ENCODE measurements at regions not wholly inside any gene's neighbourhood (a gene's known extent, or its start where the extent isn't known, plus 50 kb on each side); places are given as distances from the start of the nearest gene placed in this dataset.
A peak's percentile ranks its signal among the peaks of the same experiment; 100 is the strongest.

DNA sequence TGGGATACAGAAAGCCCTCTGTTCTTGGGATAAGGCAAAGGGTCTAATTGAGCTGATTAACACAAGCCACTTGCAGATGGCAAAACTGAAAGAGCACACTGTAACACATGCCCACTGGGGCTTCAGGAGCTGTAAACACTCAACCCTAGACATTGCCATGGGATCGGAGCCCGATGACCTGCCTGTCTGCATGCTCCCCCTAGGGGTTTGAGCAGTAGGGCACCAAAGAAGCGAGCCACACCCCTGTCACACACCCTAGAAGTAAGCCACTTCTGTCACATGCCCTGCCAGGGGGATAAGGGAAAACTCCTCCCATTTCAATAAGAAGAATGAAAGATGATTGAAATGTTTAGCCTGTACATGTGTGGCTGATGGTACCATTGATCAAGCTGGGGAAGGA lies 81.3 kb upstream of the IRX6 start:
- no peak for DNase-seq (ENCODE audit: extremely low read depth in 1 of 11, low read depth in 9 of 11, low spot score in 4 of 11)

DNA sequence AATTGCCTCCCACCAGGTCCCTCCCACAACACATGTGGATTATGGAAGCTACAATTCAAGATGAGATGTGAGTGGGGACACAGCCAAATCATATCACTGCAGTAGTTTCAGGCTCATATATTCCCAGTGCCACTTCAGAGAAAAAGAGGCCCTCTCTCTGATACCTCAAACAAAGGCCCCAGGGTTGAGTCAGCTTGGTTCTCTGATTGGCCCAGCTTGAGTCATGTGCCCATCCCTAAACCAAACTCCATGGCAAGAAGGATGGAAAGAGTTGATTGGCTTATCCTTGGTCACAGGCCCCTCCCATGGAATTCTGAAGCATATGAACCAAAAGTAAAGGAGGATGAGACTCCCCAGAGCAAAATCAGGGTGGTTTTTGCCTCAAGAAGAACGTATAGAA lies 75.9 kb upstream of the IRX6 start:
- no peak for DNase-seq (ENCODE audit: extremely low read depth in 1 of 11, low read depth in 9 of 11, low spot score in 4 of 11)

GRCh38 chr16:55248494-55248893 lies 75.5 kb upstream of the IRX6 start:
- DNase-seq (ENCODE audit: extremely low read depth in 1 of 11, low read depth in 9 of 11, low spot score in 4 of 11) = no peak

DNA sequence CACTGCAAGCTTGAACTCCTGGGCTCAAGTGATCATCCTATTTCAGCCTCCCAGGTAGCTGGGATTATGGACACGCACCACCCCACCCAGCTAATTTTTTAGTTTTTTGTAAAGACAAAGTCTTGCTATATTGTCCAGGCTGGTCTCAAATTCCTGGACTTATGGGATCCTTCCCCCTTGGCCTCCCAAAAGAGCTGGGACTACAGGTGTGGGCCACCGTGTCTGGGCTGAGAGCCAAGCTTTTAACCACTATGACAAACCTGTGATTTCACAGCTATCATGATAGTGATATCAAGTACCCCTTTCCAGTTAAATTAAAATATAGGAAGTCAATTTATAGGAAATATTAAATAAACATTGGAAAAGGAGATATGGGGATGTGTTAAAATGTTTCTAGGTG lies 74.6 kb upstream of the IRX6 start:
- DNase-seq (ENCODE audit: extremely low read depth in 1 of 11, low read depth in 9 of 11, low spot score in 4 of 11) = no peak

DNA sequence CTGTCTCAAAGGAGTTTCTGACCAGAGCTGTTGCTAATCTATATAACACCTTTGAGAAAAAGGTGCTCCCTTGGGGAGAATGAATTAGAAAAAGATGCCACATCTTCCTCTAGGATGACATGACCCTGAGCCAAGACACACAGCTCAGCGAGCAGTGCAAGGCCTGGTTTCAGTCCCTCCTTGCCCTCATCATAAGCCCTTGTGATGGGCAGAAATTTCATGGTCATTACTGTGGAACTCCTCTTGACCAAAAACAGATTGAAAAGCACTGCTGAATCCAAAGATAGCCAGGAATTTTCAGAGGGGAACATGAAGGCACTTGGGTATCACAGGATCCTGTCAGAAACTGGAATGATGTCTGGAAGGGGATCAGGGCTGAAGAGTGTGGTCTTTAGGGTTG lies 74.1 kb upstream of the IRX6 start:
- no peak for DNase-seq (ENCODE audit: extremely low read depth in 1 of 11, low read depth in 9 of 11, low spot score in 4 of 11)

GRCh38 chr16:55250701-55251100 lies 73.3 kb upstream of the IRX6 start:
- no peak for DNase-seq (ENCODE audit: extremely low read depth in 1 of 11, low read depth in 9 of 11, low spot score in 4 of 11)

GRCh38 chr16:55251151-55251550 lies 72.9 kb upstream of the IRX6 start:
- no peak for DNase-seq (ENCODE audit: extremely low read depth in 1 of 11, low read depth in 9 of 11, low spot score in 4 of 11)

- DNase-seq (ENCODE audit: extremely low read depth in 1 of 11, low read depth in 9 of 11, low spot score in 4 of 11) = no peak
These were observed 71.4 kb upstream of the IRX6 start for GRCh38 chr16:55252577-55252976.

GRCh38 chr16:55253987-55254386 lies 70.0 kb upstream of the IRX6 start:
- no peak for DNase-seq (ENCODE audit: extremely low read depth in 1 of 11, low read depth in 9 of 11, low spot score in 4 of 11)

DNA sequence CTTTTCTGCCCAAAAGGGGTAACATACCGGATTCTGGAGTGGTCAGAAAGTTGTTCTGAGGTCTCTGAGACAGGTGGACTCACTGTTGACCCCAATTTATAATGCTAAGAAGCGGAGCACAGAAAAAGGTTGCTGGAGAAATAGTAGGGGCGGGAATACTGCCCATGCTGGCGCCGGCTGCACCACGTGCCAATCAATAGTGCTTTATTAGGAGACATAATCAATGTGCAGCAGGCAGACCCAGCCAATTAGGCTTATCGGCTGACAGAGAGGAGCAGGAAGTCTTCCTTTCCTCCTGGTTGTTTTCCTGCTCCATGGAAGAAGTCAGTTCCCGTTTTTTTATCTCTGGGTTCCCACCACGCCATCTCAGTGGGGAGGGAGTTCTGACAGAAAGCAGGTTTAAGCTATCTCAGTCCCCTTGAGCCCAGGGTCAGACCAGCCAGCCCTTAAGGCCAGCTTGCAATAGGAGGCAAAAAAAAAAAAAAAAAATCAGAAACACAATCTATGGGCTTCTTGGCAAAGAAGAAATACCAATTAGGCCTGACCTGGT lies 68.2 kb upstream of the IRX6 start:
- DNase-seq (ENCODE audit: extremely low read depth in 1 of 11, low read depth in 9 of 11, low spot score in 4 of 11) = no peak

DNA sequence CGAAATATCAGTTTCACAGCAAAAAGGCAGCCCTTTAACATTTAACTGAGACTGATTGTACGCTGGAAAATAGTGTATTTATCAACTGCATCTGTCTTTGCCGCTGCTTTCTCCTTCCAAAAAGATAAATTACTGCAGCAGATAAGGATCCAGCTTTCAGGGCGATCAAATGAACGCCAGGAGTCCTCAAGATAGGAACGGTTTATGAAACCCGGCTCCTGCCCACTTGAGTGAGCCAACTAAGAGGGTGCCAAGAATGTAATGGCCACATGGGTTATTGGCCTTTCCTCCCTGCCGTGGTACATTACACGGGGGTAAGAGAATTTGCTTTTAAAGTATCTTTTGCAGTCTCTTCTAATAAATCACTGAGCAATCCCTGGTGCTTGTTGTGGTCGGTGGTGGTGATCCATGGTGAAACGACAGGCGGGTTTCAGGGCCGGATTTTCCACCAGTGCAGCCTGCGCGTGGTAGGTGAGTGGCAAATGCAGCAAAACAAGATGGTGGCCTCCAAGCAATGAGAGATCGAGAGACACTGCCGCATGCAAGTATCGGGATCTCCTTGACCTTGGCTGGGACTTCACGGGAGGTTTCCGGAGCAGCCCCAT lies 67.5 kb upstream of the IRX6 start:
- no peak for DNase-seq (ENCODE audit: extremely low read depth in 1 of 11, low read depth in 9 of 11, low spot score in 4 of 11)

- peak; percentile 20 to 62 (median 45) for DNase-seq (ENCODE audit: extremely low read depth in 1 of 11, low read depth in 9 of 11, low spot score in 4 of 11)
These were observed 65.9 kb upstream of the IRX6 start for GRCh38 chr16:55257966-55258613.

DNA sequence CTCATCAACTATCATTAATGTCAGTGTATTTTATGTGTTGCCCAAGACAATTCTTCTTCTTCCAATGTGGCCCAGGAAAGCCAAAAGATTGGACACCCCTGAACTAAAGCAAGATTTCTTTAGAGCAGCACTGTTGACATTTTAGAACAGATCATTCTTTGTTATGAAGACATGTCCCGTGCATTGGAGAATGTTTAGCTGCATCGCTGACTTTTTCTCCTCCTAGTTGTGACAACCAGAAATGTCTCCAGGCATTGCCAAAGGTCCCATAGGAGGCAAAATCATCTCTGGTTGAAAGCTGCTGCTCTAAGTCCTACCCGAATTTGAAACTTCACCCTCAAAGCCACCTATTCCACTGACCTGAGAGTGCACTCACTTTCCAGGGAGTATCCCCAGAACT lies 62.7 kb upstream of the IRX6 start:
- DNase-seq (ENCODE audit: extremely low read depth in 1 of 11, low read depth in 9 of 11, low spot score in 4 of 11) = no peak

DNA sequence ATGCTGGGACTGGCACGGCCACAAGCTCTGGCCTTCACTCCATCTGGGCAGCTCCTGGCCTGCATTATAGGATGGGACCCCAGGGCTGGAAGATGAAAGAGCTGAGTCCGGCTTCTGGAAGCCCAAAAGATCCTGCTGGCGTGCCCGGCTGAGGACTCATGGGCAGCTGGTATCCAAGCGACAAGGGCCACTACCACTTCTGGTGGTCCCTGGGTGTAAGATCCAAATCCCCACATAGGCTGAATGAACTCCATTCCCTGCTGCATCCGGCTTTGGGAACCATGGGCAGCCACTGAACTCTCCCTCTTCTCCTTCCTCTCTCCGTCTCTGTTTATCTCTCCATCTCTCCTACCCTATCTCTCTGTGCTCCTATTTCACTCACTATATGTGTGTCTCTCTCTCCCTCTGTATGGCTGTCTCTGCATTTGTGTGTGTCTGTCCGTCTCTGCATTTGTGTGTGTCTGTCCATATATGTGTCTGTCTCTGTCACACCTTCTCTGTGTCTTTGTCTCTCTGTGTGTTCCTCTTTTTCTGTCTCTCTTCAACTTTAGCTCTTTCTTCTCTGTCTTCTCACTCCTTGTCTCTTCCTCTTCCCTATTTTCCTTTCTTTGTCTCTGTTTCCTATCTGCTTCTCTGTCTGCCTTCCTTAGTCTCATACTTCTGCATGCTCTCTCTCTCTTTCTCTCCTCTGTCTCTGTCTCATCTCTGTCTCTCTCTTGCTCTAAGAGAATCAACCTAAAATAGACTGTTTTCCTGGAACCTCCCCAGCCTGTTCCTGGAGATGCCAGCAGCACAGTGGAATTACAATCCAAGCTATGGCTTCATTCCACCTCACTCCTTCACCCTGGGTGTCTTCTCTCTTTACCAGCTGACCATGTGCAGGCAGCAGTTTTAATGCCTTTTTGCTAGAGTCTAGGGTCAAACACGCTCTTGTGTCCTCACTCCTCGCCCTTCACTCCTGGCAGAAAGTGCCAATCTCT lies 60.4 kb upstream of the IRX6 start:
- DNase-seq (ENCODE audit: extremely low read depth in 1 of 11, low read depth in 9 of 11, low spot score in 4 of 11) = no peak

GRCh38 chr16:55264949-55265348 lies 59.1 kb upstream of the IRX6 start:
- DNase-seq (ENCODE audit: extremely low read depth in 1 of 11, low read depth in 9 of 11, low spot score in 4 of 11) = no peak

DNA sequence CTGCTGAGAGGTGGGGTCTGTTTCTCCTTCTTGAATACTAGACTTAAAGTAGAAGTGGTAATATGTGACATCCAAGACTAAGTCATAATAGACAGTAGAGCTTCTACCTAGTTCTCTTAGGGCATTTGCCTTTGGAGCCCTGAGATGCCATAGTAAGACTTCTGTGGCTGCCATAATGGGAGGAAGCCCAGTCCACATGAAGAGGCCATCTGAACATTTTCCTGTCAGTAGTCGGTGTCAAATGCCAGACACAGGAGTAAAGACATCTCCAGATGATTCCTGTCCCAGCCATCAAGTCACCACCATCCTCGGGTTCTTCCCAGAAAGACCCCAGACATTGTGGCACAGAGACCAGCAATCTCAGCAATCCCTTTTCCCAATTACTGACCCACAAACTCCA lies 58.1 kb upstream of the IRX6 start:
- DNase-seq (ENCODE audit: extremely low read depth in 1 of 11, low read depth in 9 of 11, low spot score in 4 of 11) = no peak

DNA sequence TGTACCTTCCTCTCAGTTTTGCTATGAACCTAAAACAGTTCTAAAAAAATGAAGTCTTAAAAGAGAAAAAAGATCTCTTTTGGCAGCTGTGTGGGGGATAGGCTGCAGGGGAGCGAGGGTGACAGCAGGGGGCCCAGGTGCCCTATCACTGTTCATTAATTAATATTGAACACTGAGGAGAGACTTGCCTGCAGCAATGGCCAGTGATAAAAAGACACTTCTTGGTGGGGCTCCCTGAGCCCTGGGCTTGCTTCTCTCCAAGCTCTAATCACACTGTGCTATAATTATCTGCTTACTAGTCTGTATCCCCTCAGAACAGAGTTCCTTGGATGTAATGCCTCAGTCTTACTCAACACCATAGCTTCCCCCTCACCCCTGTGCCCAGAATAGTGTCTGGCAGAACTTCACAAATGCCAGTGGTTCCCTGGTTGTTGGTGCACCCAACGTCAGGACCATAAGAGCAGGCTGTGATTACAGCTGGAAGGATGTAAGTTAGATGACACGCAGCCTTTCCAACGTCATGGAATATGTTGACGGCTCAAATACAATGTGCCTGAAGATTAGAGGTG lies 52.0 kb upstream of the IRX6 start:
- no peak for DNase-seq (ENCODE audit: extremely low read depth in 1 of 11, low read depth in 9 of 11, low spot score in 4 of 11)

- no peak for DNase-seq (ENCODE audit: extremely low read depth in 1 of 11, low read depth in 9 of 11, low spot score in 4 of 11)
These were observed 51.3 kb upstream of the IRX6 start for GRCh38 chr16:55272744-55273143.

DNA sequence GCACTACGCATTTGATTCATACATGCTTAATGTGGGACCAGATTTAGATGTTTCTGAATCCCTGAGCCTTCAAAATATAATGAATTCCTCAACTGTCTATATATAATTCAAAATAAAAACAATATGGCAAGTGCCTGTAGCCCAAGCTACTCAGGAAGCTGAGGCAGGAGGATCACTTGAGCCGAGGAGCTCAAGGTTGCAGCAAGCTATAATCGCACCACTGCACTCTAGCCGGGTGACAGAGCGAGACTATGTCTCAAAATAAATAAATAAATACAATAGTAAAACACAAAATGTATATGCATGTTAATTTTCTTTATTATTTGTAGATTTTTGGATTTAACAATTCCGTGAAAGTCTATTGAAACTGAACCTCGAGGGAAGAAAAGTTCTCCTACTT lies 50.6 kb upstream of the IRX6 start:
- no peak for DNase-seq (ENCODE audit: extremely low read depth in 1 of 11, low read depth in 9 of 11, low spot score in 4 of 11)

DNA sequence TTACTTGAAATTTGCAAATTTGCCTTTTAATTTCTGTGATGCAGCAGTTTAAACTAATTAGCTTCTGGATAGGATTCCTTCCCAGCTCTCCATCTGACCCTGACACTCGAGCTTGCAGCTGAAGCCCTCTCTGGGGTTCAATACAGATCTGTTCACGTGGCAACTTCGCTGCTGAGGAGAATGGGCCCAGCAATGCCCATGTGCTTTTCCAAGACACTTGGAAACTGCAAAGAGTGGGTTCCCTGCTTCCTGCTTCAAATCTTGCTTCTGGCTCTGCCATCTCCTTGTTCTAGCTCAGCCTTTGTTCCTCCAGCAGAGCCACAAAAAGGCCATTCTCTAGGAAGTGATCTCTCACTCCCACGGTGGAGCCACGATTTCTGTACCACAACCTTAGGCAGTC lies 50.0 kb upstream of the IRX6 start:
- no peak for DNase-seq (ENCODE audit: extremely low read depth in 1 of 11, low read depth in 9 of 11, low spot score in 4 of 11)
